Muscle of arm (tissue), 1 donor: ENCODE measurements at regions not wholly inside any gene's neighbourhood (a gene's known extent, or its start where the extent isn't known, plus 50 kb on each side); places are given as distances from the start of the nearest gene placed in this dataset.

Experiments
- DNase-seq: peaks from one replicate; pipeline ENCODE4 v3.0.0-alpha.2; 2013

DNA sequence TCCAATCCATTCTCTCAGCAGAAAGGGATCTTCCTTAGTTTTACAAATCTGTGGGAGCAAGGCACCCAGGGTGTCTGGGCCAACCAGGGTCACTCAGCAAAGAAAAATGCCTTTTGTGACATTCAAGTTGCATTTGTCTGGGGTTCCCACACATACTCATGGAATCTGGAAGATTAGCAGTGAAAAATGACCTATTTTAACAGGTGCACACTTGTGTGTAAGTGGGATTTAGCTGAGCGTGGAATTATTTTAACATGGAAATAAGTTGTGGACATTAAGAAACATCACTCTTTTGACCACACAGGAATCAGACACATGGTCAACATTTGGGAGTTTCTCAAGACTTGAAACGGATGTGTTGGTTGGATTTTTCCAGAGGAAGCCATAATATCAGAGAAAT lies 234.9 kb downstream of the OPA1 start:
- DNase-seq, result no peak

DNA sequence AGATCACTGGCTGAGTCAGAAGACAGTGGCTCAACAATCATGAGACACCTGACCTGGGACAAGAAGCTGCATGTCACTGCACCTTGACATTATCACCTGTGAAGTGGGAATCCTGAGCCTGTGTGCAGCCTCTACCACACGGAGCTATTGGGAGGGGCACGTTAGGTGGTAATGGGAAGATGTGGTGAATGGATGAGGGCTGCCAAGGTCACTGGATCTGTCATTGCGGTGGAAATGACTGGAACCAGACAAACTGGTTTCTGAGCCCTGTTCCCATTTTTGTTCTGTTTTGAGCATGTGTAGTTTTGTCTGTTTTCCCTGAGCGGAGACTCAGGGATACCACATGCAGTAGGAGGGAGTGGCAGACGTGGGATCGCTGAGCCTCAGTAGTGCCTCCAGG lies 235.5 kb downstream of the OPA1 start:
- no peak for DNase-seq

GRCh38 chr3:193829781-193830180 lies 236.8 kb downstream of the OPA1 start:
- DNase-seq, result no peak

- no peak for DNase-seq
These were observed 237.8 kb downstream of the OPA1 start for GRCh38 chr3:193830791-193831191.

DNA sequence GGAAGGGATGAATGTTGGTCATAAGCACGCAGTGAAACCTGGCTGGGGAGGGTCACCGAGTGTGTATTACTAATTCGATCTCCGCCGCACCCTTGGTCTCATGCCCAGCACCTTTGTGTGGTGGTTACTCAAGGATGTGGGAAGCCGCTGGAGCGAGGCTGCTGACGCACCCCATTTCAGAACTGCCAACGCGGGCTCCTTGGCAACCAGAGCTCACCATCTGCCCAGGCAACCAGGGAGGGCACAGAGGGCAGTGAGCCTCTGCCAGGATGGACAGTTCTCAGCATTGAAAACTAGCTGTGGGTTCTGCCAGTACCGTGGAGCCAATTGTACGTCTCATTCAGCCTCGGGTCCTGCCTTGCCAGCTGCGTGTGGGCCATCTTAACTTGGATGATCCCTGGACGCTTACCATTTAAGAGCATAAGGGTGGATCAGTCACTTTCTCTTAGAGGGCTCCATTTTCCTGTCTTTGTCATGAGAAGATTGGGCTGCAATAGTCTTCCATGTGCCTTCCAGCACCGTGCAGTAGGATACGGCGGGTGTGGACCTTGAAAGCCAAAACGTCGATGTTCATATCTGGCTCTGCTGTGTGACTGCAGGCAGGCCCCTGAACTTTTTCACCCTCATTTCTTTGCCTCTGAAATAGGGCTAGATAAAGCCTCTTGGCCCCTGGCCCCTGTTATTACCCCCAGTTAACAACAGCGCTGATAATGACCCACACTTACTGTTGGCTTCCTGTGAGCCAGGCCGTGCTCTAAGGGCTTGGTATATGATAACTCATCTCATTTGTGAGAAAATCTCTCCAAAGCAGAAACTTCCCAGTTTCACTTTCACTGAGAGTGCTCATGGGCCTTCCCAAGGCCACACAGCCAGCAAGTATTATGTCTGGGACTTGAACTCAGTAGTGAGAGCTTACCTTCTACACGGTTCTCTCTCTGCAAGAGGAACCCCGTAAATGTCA lies 238.8 kb downstream of the OPA1 start:
- DNase-seq, result no peak

GRCh38 chr3:193832833-193833413 lies 239.9 kb downstream of the OPA1 start:
- no peak for DNase-seq

DNA sequence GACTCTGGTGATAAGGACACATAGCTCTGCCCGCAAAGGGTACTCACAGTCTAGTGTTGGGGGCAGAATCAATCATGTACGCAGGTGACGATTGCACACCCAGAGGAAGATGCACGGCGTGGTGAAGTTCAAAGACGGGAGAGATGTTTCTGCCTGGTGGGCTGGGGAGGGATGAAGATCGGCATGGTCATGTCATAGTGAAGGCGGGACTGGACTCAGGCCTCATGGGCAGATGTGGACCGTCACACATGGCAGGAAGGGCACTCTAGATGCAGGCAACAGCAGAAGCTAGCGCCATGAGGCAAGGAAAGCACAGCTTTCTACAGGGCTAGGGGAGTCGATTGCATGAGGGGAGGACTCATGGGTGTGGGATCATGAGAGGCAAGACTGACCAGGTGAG lies 240.6 kb downstream of the OPA1 start:
- DNase-seq, result no peak

DNA sequence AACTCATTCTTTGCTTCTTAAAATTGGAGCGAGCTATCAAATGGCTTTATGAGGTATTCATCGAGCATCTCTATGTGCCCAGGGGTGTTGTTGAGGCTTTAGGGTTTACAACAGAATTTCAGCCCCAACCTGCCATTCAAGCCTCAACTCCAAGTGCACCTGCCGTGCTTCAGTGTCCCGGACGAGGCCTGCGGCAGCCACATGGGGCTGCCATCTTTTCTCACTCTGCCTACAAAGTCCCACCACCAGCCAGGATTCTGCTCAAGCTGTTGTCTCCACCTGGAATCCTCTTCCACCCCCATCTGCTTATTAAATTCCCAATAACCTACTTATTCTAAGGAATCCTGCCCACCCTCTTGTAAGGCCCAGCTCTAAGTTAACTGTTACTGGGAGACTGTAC lies 242.4 kb downstream of the OPA1 start:
- no peak for DNase-seq

- DNase-seq, result no peak
These were observed 243.5 kb downstream of the OPA1 start for GRCh38 chr3:193836511-193836910.

- no peak for DNase-seq
These were observed 243.9 kb downstream of the OPA1 start for GRCh38 chr3:193836918-193837317.

GRCh38 chr3:193837347-193837827 lies 244.4 kb downstream of the OPA1 start:
- no peak for DNase-seq

DNA sequence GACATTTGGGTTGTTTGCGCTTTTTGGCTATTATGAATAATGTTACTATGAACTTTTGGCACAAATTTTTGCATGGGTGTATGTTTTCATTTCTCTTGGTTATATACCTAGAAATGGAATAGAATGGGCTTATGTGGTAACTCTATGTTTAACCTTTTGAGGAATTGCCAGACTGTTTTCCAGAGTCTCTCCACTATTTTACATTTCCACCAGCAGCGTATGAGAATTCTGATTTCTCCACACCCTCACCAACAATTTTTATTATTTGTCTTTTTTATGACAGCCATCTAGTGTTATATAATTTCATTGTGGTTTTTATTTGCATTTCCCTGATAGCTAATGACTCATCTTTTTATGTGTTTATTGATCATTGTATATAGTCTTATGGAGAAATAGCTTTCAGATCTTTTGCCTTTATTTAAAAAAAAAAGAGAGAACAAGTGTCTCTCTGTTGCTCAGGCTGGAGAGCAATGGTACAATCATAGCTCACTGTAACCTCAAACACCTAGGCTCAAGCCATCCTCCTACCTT lies 247.2 kb downstream of the OPA1 start:
- DNase-seq, result no peak

DNA sequence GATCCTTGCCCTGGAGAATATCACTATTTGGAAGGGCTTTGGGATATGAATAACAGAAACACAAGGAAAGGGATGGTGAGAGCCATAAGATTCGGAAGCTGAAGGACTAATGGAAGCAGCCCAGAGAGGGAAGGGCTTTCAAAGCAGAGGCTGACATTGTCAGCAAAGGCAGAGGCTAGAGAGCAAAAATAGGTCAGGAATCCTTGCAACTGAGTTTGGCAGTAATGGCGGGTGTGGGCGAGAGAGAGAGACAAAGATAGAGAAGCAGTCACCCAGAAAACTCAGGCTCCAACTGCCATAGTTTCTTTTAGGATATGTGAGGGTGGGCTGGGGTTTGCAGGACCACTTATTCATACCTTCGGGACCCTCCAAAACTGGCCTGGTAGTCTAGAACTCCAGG lies 248.6 kb downstream of the OPA1 start:
- no peak for DNase-seq

- no peak for DNase-seq
These were observed 249.2 kb downstream of the OPA1 start for GRCh38 chr3:193842029-193842798.

DNA sequence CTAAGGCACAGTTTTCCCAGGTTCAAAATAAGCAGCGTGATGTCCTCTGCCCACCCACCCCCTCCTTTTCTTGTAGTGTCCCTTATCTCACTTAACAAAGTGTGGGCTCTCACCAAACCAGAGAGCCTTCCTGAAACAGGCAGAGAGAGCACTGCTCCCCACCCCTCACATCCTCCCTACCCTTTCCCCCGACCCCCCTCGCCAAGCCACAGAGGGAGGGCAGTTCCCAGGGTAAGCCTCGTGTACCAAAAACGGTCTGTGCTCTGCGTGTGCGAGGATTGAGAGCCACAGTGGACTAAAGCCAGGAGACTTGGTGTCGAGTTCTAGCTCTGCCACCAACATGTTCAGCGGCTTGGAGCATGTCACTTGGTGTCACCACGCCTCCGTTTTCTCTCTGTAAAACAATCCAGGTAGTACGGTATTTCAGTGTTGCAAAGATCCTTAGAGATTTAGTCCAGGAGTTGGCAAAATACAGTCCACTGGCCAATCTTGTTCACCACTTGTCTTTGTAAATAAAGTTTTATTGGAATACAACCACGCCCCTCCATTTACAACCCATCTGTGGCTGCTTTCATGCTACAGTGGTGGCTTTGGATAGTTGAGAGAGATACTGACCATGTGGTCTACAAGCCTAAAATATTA lies 249.9 kb downstream of the OPA1 start:
- DNase-seq, result no peak

DNA sequence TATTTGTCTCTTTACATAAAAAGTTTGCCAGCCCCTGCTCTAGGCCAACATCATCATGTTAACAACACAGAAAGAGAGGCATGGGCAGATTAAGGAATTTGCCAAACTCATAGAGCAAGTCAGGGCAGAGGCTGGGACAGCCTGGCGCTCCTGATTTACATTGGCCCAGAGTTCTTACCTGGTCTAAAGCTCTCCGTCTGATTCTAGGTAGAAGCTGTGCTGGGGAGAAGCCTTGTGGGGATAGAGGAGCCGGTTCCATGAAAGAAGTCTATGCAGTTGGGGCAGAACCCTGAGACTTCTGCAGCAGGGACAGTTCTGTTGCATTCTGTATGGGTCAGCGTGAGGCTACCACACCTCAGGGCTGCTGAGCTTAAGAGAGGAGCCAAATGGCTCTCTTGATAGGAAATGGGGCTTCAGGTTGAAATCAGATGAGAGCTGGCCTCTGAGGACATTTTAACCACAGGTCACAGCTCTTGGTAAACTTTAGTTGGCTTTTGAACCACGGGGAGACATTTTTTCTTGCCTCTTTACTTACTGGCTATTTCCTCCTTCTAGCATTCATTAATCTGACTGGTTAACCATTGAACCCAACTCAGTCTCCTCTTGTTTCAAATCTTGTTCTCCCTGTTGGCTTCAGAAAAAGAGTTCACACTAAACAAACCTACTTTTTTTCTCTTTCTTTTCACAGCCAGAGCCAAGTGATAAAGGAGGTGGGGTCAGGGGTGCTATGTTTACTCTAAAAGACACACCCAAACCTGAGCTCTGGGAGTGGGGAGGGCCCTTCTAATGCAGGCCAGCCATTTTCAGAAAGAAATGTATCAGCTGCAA lies 250.7 kb downstream of the OPA1 start:
- no peak for DNase-seq

GRCh38 chr3:193844472-193844871 lies 251.5 kb downstream of the OPA1 start:
- DNase-seq, result no peak

DNA sequence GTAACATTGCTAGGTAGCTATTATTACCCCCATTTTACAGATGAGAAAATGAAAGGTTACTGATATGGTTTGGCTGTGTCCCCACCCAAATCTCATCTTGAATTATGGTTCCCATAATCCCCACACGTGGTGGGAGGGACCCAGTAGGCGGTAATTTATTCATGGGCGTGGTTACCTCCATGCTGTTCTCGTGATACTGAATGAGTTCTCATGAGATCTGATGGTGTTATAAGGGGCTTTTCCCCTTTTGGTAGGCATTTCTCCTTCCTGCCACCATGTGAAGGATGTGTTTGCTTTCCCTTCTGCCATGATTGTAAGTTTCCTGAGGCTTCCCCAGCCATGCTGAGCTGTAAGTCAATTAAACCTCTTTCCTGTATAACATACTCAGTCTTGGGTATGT lies 252.1 kb downstream of the OPA1 start:
- DNase-seq, result no peak

- no peak for DNase-seq
These were observed 253.6 kb downstream of the OPA1 start for GRCh38 chr3:193846569-193846968.

GRCh38 chr3:193847402-193847801 lies 254.4 kb downstream of the OPA1 start:
- no peak for DNase-seq

DNA sequence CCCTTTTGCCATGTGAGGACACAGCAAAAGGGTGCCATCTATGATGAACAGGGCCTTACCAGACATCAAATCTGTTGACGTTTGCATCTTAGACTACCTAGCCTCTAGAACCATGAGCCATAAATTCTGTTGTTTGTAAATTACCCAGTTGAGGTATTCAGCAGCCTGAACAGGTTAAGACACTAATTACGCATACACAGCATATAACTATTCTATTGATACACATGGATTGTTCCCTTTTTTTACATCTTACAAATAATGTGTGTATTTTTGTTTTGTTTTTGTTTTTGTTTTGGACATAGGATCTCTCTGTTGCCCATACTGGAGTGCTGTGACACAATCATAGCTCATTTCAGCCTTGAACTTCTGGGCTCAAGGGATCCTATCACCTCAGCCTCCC lies 255.5 kb downstream of the OPA1 start:
- DNase-seq, result no peak
